ENCODE measurements at regions not wholly inside any gene's neighbourhood (a gene's known extent, or its start where the extent isn't known, plus 50 kb on each side); places are given as distances from the start of the nearest gene placed in this dataset.

DNA sequence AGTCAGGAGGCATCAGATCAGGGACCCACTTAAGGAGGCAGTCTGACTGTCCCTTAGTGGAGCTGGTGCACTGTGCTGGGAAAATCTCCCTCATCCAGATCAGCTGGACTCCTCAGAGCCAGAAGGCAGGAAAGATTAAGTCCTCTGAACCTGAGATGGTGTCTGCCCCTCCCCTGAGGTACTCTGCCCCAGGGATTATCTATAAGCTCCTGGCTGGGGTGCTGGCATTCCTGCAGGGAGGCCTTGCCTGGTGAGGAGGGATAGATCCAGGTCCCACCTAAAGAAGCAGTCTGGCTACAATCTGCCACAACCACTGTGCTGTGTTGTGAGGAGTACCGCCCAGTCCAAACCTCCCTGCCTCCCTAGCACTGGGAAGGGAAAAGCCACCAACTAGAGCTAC lies 81.2 kb downstream of the NHLRC3 start:
- H2AFZ ChIP-seq (ENCODE audit: low read depth, low read length): no peak overlapping the region
- no peak overlapping the region for H4K8ac ChIP-seq (ENCODE audit: low read length)
- no peak overlapping the region for H4K91ac ChIP-seq (ENCODE audit: low read length)
- H2BK120ac ChIP-seq (ENCODE audit: low read depth, low read length): no peak overlapping the region
- H2BK12ac ChIP-seq (ENCODE audit: low read length in 2 of 2): no peak overlapping the region
- H3K79me1 ChIP-seq (replicated peaks; ENCODE audit: low read length, poor library complexity, severe bottlenecking): no peaks in the 10 kb centered on the region
- no peak overlapping the region for H2BK15ac ChIP-seq (ENCODE audit: low read depth, poor library complexity, severe bottlenecking)
- H2AK5ac ChIP-seq (ENCODE audit: low read length, severe bottlenecking): no peak overlapping the region
- no peak for DNase-seq
- H3K4me2 ChIP-seq (ENCODE audit: low read length, poor library complexity, severe bottlenecking): no peak overlapping the region
- H3K14ac ChIP-seq (ENCODE audit: low read length in 2 of 2): no peak overlapping the region
- H2BK5ac ChIP-seq (ENCODE audit: low read depth, low read length, poor library complexity, severe bottlenecking): no peak overlapping the region
- no peaks in the 10 kb centered on the region for H3K36me3 ChIP-seq (ENCODE audit: control insufficient read depth in 1 of 2, insufficient read depth in 2 of 2, low read depth in 1 of 2, low read length in 2 of 2)
- H3K23ac ChIP-seq (ENCODE audit: low read length in 2 of 2): no peak overlapping the region
- no peaks in the 10 kb centered on the region for H3K4me1 ChIP-seq (ENCODE audit: control insufficient read depth, insufficient read depth, low read depth, low read length)
- no peak overlapping the region for H3K4me3 ChIP-seq (ENCODE audit: insufficient read depth in 1 of 2, low read depth in 1 of 2, low read length in 2 of 2)
- no peak overlapping the region for H3K4ac ChIP-seq (ENCODE audit: low read depth in 1 of 2, low read length in 2 of 2)
- H3K18ac ChIP-seq (ENCODE audit: low read depth in 1 of 2, low read length in 2 of 2): no peak overlapping the region
- peaks cover 3% of the 10 kb centered on the region for H3K9me3 ChIP-seq (ENCODE audit: control insufficient read depth, low read length)
- no peak overlapping the region for H3K27ac ChIP-seq (ENCODE audit: low read length, poor library complexity, severe bottlenecking)
- 87% methylated on average over 1 of the region's 1 CpG for WGBS
- H3K27me3 ChIP-seq (ENCODE audit: control insufficient read depth in 1 of 2, insufficient read depth in 1 of 2, low read length in 2 of 2): peaks cover under 1 to 10% of the 10 kb centered on the region in 2 experiments
- no peak overlapping the region for H3K9ac ChIP-seq (ENCODE audit: low read length)

DNA sequence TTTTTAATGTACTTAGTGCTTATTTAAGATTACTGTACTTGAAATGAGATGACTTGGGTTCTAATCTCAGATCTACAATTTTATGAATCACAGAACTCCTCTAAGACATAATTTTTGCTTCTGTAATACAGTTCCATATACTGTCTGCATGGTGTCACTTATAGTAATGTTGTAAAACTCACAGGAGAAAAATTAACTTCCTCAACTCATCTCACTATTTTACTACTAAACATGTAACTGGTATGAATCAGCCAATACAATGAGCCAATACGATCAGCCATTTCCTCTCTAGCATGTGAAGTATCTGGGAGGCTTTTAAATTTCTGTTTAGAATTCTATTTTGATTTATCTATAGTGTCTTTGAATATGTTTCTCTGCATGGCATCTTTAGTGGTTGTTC lies 85.3 kb downstream of the NHLRC3 start:
- H3K27me3 ChIP-seq (ENCODE audit: control insufficient read depth in 1 of 2, insufficient read depth in 1 of 2, low read length in 2 of 2): peaks cover 4 to 23% of the 10 kb centered on the region in 2 experiments
- no peak overlapping the region for H3K4me2 ChIP-seq (ENCODE audit: low read length, poor library complexity, severe bottlenecking)

GRCh38 chr13:39129213-39129612 lies 91.0 kb downstream of the NHLRC3 start:
- no peaks in the 10 kb centered on the region for H3K79me1 ChIP-seq (replicated peaks; ENCODE audit: low read length, poor library complexity, severe bottlenecking)
- no peak overlapping the region for H3K27ac ChIP-seq (ENCODE audit: low read length, poor library complexity, severe bottlenecking)
- no peak overlapping the region for H3K4me2 ChIP-seq (ENCODE audit: low read length, poor library complexity, severe bottlenecking)
- no peak overlapping the region for H3K14ac ChIP-seq (ENCODE audit: low read length in 2 of 2)
- H2BK12ac ChIP-seq (ENCODE audit: low read length in 2 of 2): no peak overlapping the region
- H2AK5ac ChIP-seq (ENCODE audit: low read length, severe bottlenecking): no peak overlapping the region
- no peaks in the 10 kb centered on the region for H3K36me3 ChIP-seq (ENCODE audit: control insufficient read depth in 1 of 2, insufficient read depth in 2 of 2, low read depth in 1 of 2, low read length in 2 of 2)
- no peak overlapping the region for H3K23ac ChIP-seq (ENCODE audit: low read length in 2 of 2)
- peaks cover 4 to 18% of the 10 kb centered on the region in 2 experiments for H3K27me3 ChIP-seq (ENCODE audit: control insufficient read depth in 1 of 2, insufficient read depth in 1 of 2, low read length in 2 of 2)
- no peak for DNase-seq
- no peak overlapping the region for H3K4me3 ChIP-seq (ENCODE audit: insufficient read depth in 1 of 2, low read depth in 1 of 2, low read length in 2 of 2)
- no peak overlapping the region for H4K8ac ChIP-seq (ENCODE audit: low read length)
- H3K9ac ChIP-seq (ENCODE audit: low read length): no peak overlapping the region
- H2AFZ ChIP-seq (ENCODE audit: low read depth, low read length): no peak overlapping the region
- no peaks in the 10 kb centered on the region for H3K4me1 ChIP-seq (ENCODE audit: control insufficient read depth, insufficient read depth, low read depth, low read length)
- no peak overlapping the region for H2BK5ac ChIP-seq (ENCODE audit: low read depth, low read length, poor library complexity, severe bottlenecking)
- WGBS: 83% methylated on average over 6 of the region's 6 CpGs
- H3K4ac ChIP-seq (ENCODE audit: low read depth in 1 of 2, low read length in 2 of 2): no peak overlapping the region
- no peak overlapping the region for H3K18ac ChIP-seq (ENCODE audit: low read depth in 1 of 2, low read length in 2 of 2)
- no peak overlapping the region for H4K91ac ChIP-seq (ENCODE audit: low read length)
- H2BK15ac ChIP-seq (ENCODE audit: low read depth, poor library complexity, severe bottlenecking): no peak overlapping the region
- no peaks in the 10 kb centered on the region for H3K9me3 ChIP-seq (ENCODE audit: control insufficient read depth, low read length)
- no peak overlapping the region for H2BK120ac ChIP-seq (ENCODE audit: low read depth, low read length)

More for the DNA sequence above, 85.3 kb downstream of the NHLRC3 start:
- no peak overlapping the region for H2BK5ac ChIP-seq (ENCODE audit: low read depth, low read length, poor library complexity, severe bottlenecking)
- no peak overlapping the region for H3K4ac ChIP-seq (ENCODE audit: low read depth in 1 of 2, low read length in 2 of 2)
- H2BK12ac ChIP-seq (ENCODE audit: low read length in 2 of 2): no peak overlapping the region
- no peak overlapping the region for H4K91ac ChIP-seq (ENCODE audit: low read length)
- no peak overlapping the region for H2BK15ac ChIP-seq (ENCODE audit: low read depth, poor library complexity, severe bottlenecking)
- no peak overlapping the region for H3K27ac ChIP-seq (ENCODE audit: low read length, poor library complexity, severe bottlenecking)
- no peaks in the 10 kb centered on the region for H3K79me1 ChIP-seq (replicated peaks; ENCODE audit: low read length, poor library complexity, severe bottlenecking)
- no peaks in the 10 kb centered on the region for H3K36me3 ChIP-seq (ENCODE audit: control insufficient read depth in 1 of 2, insufficient read depth in 2 of 2, low read depth in 1 of 2, low read length in 2 of 2)
- H2AK5ac ChIP-seq (ENCODE audit: low read length, severe bottlenecking): no peak overlapping the region
- no peak for DNase-seq
- no peaks in the 10 kb centered on the region for H3K9me3 ChIP-seq (ENCODE audit: control insufficient read depth, low read length)
- H3K18ac ChIP-seq (ENCODE audit: low read depth in 1 of 2, low read length in 2 of 2): no peak overlapping the region
- H2AFZ ChIP-seq (ENCODE audit: low read depth, low read length): no peak overlapping the region
- H3K14ac ChIP-seq (ENCODE audit: low read length in 2 of 2): no peak overlapping the region
- no peak overlapping the region for H4K8ac ChIP-seq (ENCODE audit: low read length)
- H3K23ac ChIP-seq (ENCODE audit: low read length in 2 of 2): no peak overlapping the region
- no CpG with 5 or more reads among the region's 1 CpG for WGBS
- no peak overlapping the region for H2BK120ac ChIP-seq (ENCODE audit: low read depth, low read length)
- no peak overlapping the region for H3K4me3 ChIP-seq (ENCODE audit: insufficient read depth in 1 of 2, low read depth in 1 of 2, low read length in 2 of 2)
- H3K4me1 ChIP-seq (ENCODE audit: control insufficient read depth, insufficient read depth, low read depth, low read length): no peaks in the 10 kb centered on the region
- H3K9ac ChIP-seq (ENCODE audit: low read length): no peak overlapping the region

- Histone ChIP-seq H3K9me3 (ENCODE audit: control insufficient read depth, low read length) (no peaks in the 10 kb centered on the region), H3K4me3 (ENCODE audit: insufficient read depth in 1 of 2, low read depth in 1 of 2, low read length in 2 of 2) (no peak overlapping the region), H3K23ac (ENCODE audit: low read length in 2 of 2) (no peak overlapping the region), H3K4me2 (ENCODE audit: low read length, poor library complexity, severe bottlenecking) (no peak overlapping the region), H4K8ac (ENCODE audit: low read length) (no peak overlapping the region), H3K4me1 (ENCODE audit: control insufficient read depth, insufficient read depth, low read depth, low read length) (no peaks in the 10 kb centered on the region), H4K91ac (ENCODE audit: low read length) (no peak overlapping the region), H2BK5ac (ENCODE audit: low read depth, low read length, poor library complexity, severe bottlenecking) (no peak overlapping the region), H2BK120ac (ENCODE audit: low read depth, low read length) (no peak overlapping the region), H3K18ac (ENCODE audit: low read depth in 1 of 2, low read length in 2 of 2) (no peak overlapping the region), H3K27me3 (ENCODE audit: control insufficient read depth in 1 of 2, insufficient read depth in 1 of 2, low read length in 2 of 2) (peaks cover 0 to 16% of the 10 kb centered on the region in 2 experiments), H3K4ac (ENCODE audit: low read depth in 1 of 2, low read length in 2 of 2) (no peak overlapping the region), H3K79me1 (replicated peaks; ENCODE audit: low read length, poor library complexity, severe bottlenecking) (no peaks in the 10 kb centered on the region), H2BK15ac (ENCODE audit: low read depth, poor library complexity, severe bottlenecking) (no peak overlapping the region), H2BK12ac (ENCODE audit: low read length in 2 of 2) (no peak overlapping the region), H2AFZ (ENCODE audit: low read depth, low read length) (no peak overlapping the region), H3K14ac (ENCODE audit: low read length in 2 of 2) (no peak overlapping the region), H3K27ac (ENCODE audit: low read length, poor library complexity, severe bottlenecking) (no peak overlapping the region), H3K36me3 (ENCODE audit: control insufficient read depth in 1 of 2, insufficient read depth in 2 of 2, low read depth in 1 of 2, low read length in 2 of 2) (no peaks in the 10 kb centered on the region), H3K9ac (ENCODE audit: low read length) (no peak overlapping the region), H2AK5ac (ENCODE audit: low read length, severe bottlenecking) (no peak overlapping the region)
- WGBS: 76% methylated on average over 8 of the region's 8 CpGs
- DNase-seq: no peak
These were observed 92.0 kb downstream of the NHLRC3 start for GRCh38 chr13:39130301-39130700.
